Mammary epithelial cell (primary cell): ENCODE measurements at regions not wholly inside any gene's neighbourhood (a gene's known extent, or its start where the extent isn't known, plus 50 kb on each side); places are given as distances from the start of the nearest gene placed in this dataset.

ENCODE experiments used
- CTCF ChIP-seq, 2 donors: IDR thresholded peaks in 1 of 2; conservative IDR thresholded peaks in 1 of 2; 2 replicates each; pipeline ENCODE4 v1.5.1; 2011 to 2012; ENCODE audit warnings: inconsistent platforms in 2 of 2, low read length in 2 of 2, mild to moderate bottlenecking in 2 of 2, control low read depth in 1 of 2, low read depth in 1 of 2; ENCODE audit not compliant: insufficient read depth in 1 of 2; ENCODE audit errors: extremely low read depth in 1 of 2
- EZH2 ChIP-seq: IDR thresholded peaks from 2 replicates; pipeline ENCODE4 v1.6.1; 2012; ENCODE audit warnings: low read length, inconsistent platforms, borderline replicate concordance

- TF ChIP-seq CTCF (conservative IDR thresholded peaks at IDR 0.05 in 1 of 2, IDR thresholded peaks at IDR 0.05 in 1 of 2; ENCODE audit: extremely low read depth in 1 of 2, insufficient read depth in 1 of 2, low read depth in 1 of 2, low read length in 2 of 2) (no peak), EZH2 (no peak)
These were observed 643.0 kb downstream of the TBL1XR1 start for GRCh38 chr3:176554264-176554663.
